Spleen (tissue), 11 donors: ENCODE measurements at regions not wholly inside any gene's neighbourhood (a gene's known extent, or its start where the extent isn't known, plus 50 kb on each side); places are given as distances from the start of the nearest gene placed in this dataset.

Experiments
- DNase-seq: peaks from one replicate; pipeline ENCODE4 v3.0.0-alpha.2; 2020
- H3K27ac ChIP-seq, 8 donors: fragments of 200-600 bp; sonication (generic) in 7 of 8; 1 replicate in 4 of 8; 2 replicates in 4 of 8; pipeline versions ENCODE4 v1.5.0 to v1.8.0; 2016 to 2021; ENCODE audit warnings: inconsistent platforms in 4 of 8, mild to moderate bottlenecking in 4 of 8, moderate library complexity in 1 of 8
- H3K27me3 ChIP-seq, 7 donors: fragments of 200-600 bp; sonication (generic) in 6 of 7; replicated peaks in 1 of 7; 1 replicate in 4 of 7; 2 replicates in 3 of 7; pipeline versions ENCODE4 v1.5.0 to v1.8.0; 2016 to 2021; ENCODE audit warnings: inconsistent platforms in 3 of 7, mild to moderate bottlenecking in 1 of 7
- H3K36me3 ChIP-seq, 6 donors: fragments of 200-600 bp; sonication (generic) in 5 of 6; 1 replicate in 4 of 6; 2 replicates in 2 of 6; pipeline versions ENCODE4 v1.5.0 to v1.8.0; 2016 to 2021; ENCODE audit warnings: inconsistent platforms in 2 of 6
- H3K4me1 ChIP-seq, 6 donors: fragments of 200-600 bp; sonication (generic) in 5 of 6; 1 replicate in 3 of 6; 2 replicates in 3 of 6; pipeline versions ENCODE4 v1.5.0 to v1.8.0; 2016 to 2021; ENCODE audit warnings: inconsistent platforms in 3 of 6
- H3K4me3 ChIP-seq, 8 donors: fragments of 200-600 bp; sonication (generic) in 7 of 8; 1 replicate in 4 of 8; 2 replicates in 4 of 8; pipeline versions ENCODE4 v1.5.0 to v1.8.0; 2016 to 2021; ENCODE audit warnings: inconsistent platforms in 4 of 8, mild to moderate bottlenecking in 4 of 8, moderate library complexity in 2 of 8
- H3K9me3 ChIP-seq, 8 donors: fragments of 200-600 bp; sonication (generic) in 7 of 8; 1 replicate in 4 of 8; 2 replicates in 4 of 8; pipeline versions ENCODE4 v1.5.0 to v1.8.0; 2016 to 2021; ENCODE audit warnings: inconsistent platforms in 4 of 8
- CTCF ChIP-seq, 11 experiments: fragments of 200-600 bp in 7 of 11; fragments of 450-650 bp in 4 of 11; sonication (generic) in 4 of 11; IDR thresholded peaks in 8 of 11; conservative IDR thresholded peaks in 3 of 11; 1 replicate in 7 of 11; 2 replicates in 4 of 11; pipeline versions ENCODE4 v1.4.0 to v1.8.0; 2016 to 2021; ENCODE audit warnings: antibody characterized with exemption in 11 of 11, inconsistent platforms in 4 of 11, mild to moderate bottlenecking in 1 of 11
- POLR2A ChIP-seq, 3 donors: fragments of 450-650 bp; IDR thresholded peaks; one replicate each; pipeline ENCODE4 v1.5.1; 2017; ENCODE audit warnings: antibody characterized with exemption in 3 of 3, mild to moderate bottlenecking in 1 of 3
- POLR2AphosphoS5 ChIP-seq, 3 donors: sonication (generic); formaldehyde crosslinking; IDR thresholded peaks; one replicate each; pipeline ENCODE4 v1.5.1; 2017; ENCODE audit warnings: antibody characterized with exemption in 3 of 3
- WGBS, 5 donors: extraction: QIAGEN DNeasy Blood & Tissue Kit in 3 of 5; methylation state at CpG; one replicate each; pipeline versions ENCODE4 v1.1.5 to v1.1.7; 2013 to 2018; 5-methylcytosine and 5-hydroxymethylcytosine counted together
- intact Hi-C: fragments of 100-400 bp; cut with DNase I; formaldehyde crosslinking; loops from one replicate; pipeline ENCODE4 v1.15.0; 2023; ENCODE audit warnings: low total_unique reads
- donor health status: healthy with polysubstance abuse.
- donor health status: DM: no; HTN: no; CAD: no; lungs with moderate emphysema.
- donor health status: DM: no; HTN: no; CAD: no.
- donor health status: Bipolar disorder and iron deficiency.
- donor health status: healthy.
- donor health status: DM: no; HTN: no; CAD: no.
- donor health status: DM: yes; HTN: yes; CAD: no.

GRCh38 chr15:60122691-60123090 lies 118.6 kb downstream of the FOXB1 start:
- no peaks in the 10 kb centered on the region for H3K36me3 ChIP-seq
- H3K9me3 ChIP-seq, result no peaks in the 10 kb centered on the region
- H3K27ac ChIP-seq, result no peak overlapping the region
- H3K4me1 ChIP-seq, result peaks cover 0 to 7% (median 6%) of the 10 kb centered on the region in 6 donors
- intact Hi-C loops, result no loop called here
- no peak for DNase-seq
- no peak overlapping the region for H3K4me3 ChIP-seq
- WGBS, 5 donors, result 86 to 96% (median 92%) methylated on average over 3 of the region's 3 CpGs
- H3K27me3 ChIP-seq, result peaks cover 0 to 23% (median 0%) of the 10 kb centered on the region in 7 donors
- TF ChIP-seq POLR2A (IDR thresholded peaks at IDR 0.05) (no peak), POLR2AphosphoS5 (IDR thresholded peaks at IDR 0.05) (no peak), CTCF (IDR thresholded peaks at IDR 0.05 in 8 of 11, conservative IDR thresholded peaks at IDR 0.05 in 3 of 11) (no peak)

GRCh38 chr15:60124460-60125070 lies 120.5 kb downstream of the FOXB1 start:
- intact Hi-C loops, result no loop called here
- H3K36me3 ChIP-seq, result no peaks in the 10 kb centered on the region
- DNase-seq, result no peak
- no peak overlapping the region for H3K4me3 ChIP-seq
- no peak overlapping the region for H3K27ac ChIP-seq
- 62 to 69% (median 65%) methylated on average over 6 of the region's 6 CpGs for WGBS, 5 donors
- H3K27me3 ChIP-seq, result peaks cover 0 to 6% (median 0%) of the 10 kb centered on the region in 7 donors
- H3K4me1 ChIP-seq, result peaks cover 0 to 19% (median 16%) of the 10 kb centered on the region in 6 donors
- no peaks in the 10 kb centered on the region for H3K9me3 ChIP-seq
- no peak for TF ChIP-seq POLR2AphosphoS5 (IDR thresholded peaks at IDR 0.05)
- no peak for TF ChIP-seq CTCF (IDR thresholded peaks at IDR 0.05 in 8 of 11, conservative IDR thresholded peaks at IDR 0.05 in 3 of 11)
- TF ChIP-seq POLR2A (IDR thresholded peaks at IDR 0.05), result no peak

- TF ChIP-seq POLR2AphosphoS5 (IDR thresholded peaks at IDR 0.05) (no peak), POLR2A (IDR thresholded peaks at IDR 0.05) (no peak), CTCF (IDR thresholded peaks at IDR 0.05 in 8 of 11, conservative IDR thresholded peaks at IDR 0.05 in 3 of 11) (no peak)
- intact Hi-C loops, result no loop called here
- WGBS, 5 donors, result 66 to 81% (median 73%) methylated on average over 7 of the region's 7 CpGs
- Histone ChIP-seq H3K36me3 (no peaks in the 10 kb centered on the region), H3K27me3 (no peaks in the 10 kb centered on the region), H3K4me3 (no peak overlapping the region), H3K9me3 (no peaks in the 10 kb centered on the region), H3K4me1 (peaks cover 0 to 19% (median 16%) of the 10 kb centered on the region in 6 donors), H3K27ac (no peak overlapping the region)
- DNase-seq, result no peak
These were observed 121.2 kb downstream of the FOXB1 start for GRCh38 chr15:60125334-60125733.

GRCh38 chr15:60126200-60126599 lies 122.1 kb downstream of the FOXB1 start:
- no peak for TF ChIP-seq POLR2A (IDR thresholded peaks at IDR 0.05)
- intact Hi-C loops, result no loop called here
- peaks cover 0 to 19% (median 16%) of the 10 kb centered on the region in 6 donors for H3K4me1 ChIP-seq
- H3K9me3 ChIP-seq, result no peaks in the 10 kb centered on the region
- no peak overlapping the region for H3K4me3 ChIP-seq
- no peaks in the 10 kb centered on the region for H3K27me3 ChIP-seq
- DNase-seq, result no peak
- no peak overlapping the region for H3K27ac ChIP-seq
- 77 to 86% (median 84%) methylated on average over 4 of the region's 4 CpGs for WGBS, 5 donors
- H3K36me3 ChIP-seq, result no peaks in the 10 kb centered on the region
